Liver (tissue), 8 donors: ENCODE measurements at regions not wholly inside any gene's neighbourhood (a gene's known extent, or its start where the extent isn't known, plus 50 kb on each side); places are given as distances from the start of the nearest gene placed in this dataset.

Source experiments
- DNase-seq: peaks from one replicate; pipeline ENCODE4 v3.0.0-alpha.2; 2017; ENCODE audit warnings: low spot score
- H3K27ac ChIP-seq, 2 donors: one replicate each; pipeline ENCODE4 v1.7.0; 2013; ENCODE audit warnings: inconsistent platforms in 2 of 2, low read length in 2 of 2, control low read depth in 1 of 2, low read depth in 1 of 2, mild to moderate bottlenecking in 1 of 2
- H3K27me3 ChIP-seq, 4 donors: one replicate each; pipeline versions ENCODE4 v1.6.1 to v1.7.0; 2013; ENCODE audit warnings: low read length in 3 of 4, inconsistent platforms in 1 of 4, mild to moderate bottlenecking in 1 of 4, moderate library complexity in 1 of 4; ENCODE audit not compliant: control insufficient read depth in 4 of 4, insufficient read depth in 4 of 4
- H3K36me3 ChIP-seq, 4 donors: one replicate each; pipeline versions ENCODE4 v1.6.1 to v1.7.0; 2013; ENCODE audit warnings: low read length in 3 of 4, mild to moderate bottlenecking in 3 of 4, low read depth in 1 of 4, moderate library complexity in 1 of 4; ENCODE audit not compliant: control insufficient read depth in 4 of 4, insufficient read depth in 3 of 4
- H3K4me1 ChIP-seq, 4 donors: one replicate each; pipeline versions ENCODE4 v1.6.1 to v1.7.0; 2013; ENCODE audit warnings: low read length in 3 of 4, mild to moderate bottlenecking in 3 of 4, moderate library complexity in 1 of 4; ENCODE audit not compliant: control insufficient read depth in 4 of 4, insufficient read depth in 4 of 4
- H3K4me3 ChIP-seq, 3 donors: one replicate each; pipeline versions ENCODE4 v1.6.1 to v1.7.0; 2013; ENCODE audit warnings: low read length in 3 of 3, control low read depth in 1 of 3, low read depth in 1 of 3, mild to moderate bottlenecking in 1 of 3
- H3K9ac ChIP-seq, 2 donors: one replicate each; pipeline ENCODE4 v1.7.0; 2013; ENCODE audit warnings: low read length in 2 of 2, mild to moderate bottlenecking in 2 of 2, moderate library complexity in 2 of 2, control low read depth in 1 of 2, low read depth in 1 of 2
- H3K9me3 ChIP-seq, 4 donors: one replicate each; pipeline versions ENCODE4 v1.6.1 to v1.7.0; 2013; ENCODE audit warnings: low read length in 3 of 4; ENCODE audit not compliant: control insufficient read depth in 4 of 4
- CTCF ChIP-seq: fragments of 150-350 bp; IDR thresholded peaks from 2 replicates; pipeline ENCODE4 v1.5.1; 2017; ENCODE audit warnings: improper control_type of control experiment, low read depth, low read length; ENCODE audit not compliant: missing input control
- EGR1 ChIP-seq, 2 donors: IDR thresholded peaks; 2 replicates each; pipeline ENCODE4 v1.6.1; 2016 to 2018; ENCODE audit warnings: antibody characterized with exemption in 2 of 2, low read depth in 2 of 2
- GABPA ChIP-seq, 2 donors: IDR thresholded peaks in 1 of 2; conservative IDR thresholded peaks in 1 of 2; 2 replicates each; pipeline ENCODE4 v1.6.1; 2016; ENCODE audit warnings: antibody characterized with exemption in 2 of 2, mild to moderate bottlenecking in 1 of 2, moderate library complexity in 1 of 2
- HNF4A ChIP-seq, 2 donors: conservative IDR thresholded peaks; 2 replicates each; pipeline ENCODE4 v1.6.1; 2016; ENCODE audit warnings: antibody characterized with exemption in 2 of 2, mild to moderate bottlenecking in 2 of 2
- JUND ChIP-seq, 2 donors: IDR thresholded peaks; 2 replicates each; pipeline ENCODE4 v1.6.1; 2016; ENCODE audit warnings: antibody characterized with exemption in 2 of 2
- MAX ChIP-seq: IDR thresholded peaks from 2 replicates; pipeline ENCODE4 v1.6.1; 2016; ENCODE audit warnings: antibody characterized with exemption
- RAD21 ChIP-seq, 2 donors: IDR thresholded peaks; 2 replicates each; pipeline ENCODE4 v1.6.1; 2016; ENCODE audit warnings: antibody characterized with exemption in 2 of 2, mild to moderate bottlenecking in 2 of 2
- REST ChIP-seq: IDR thresholded peaks from 2 replicates; pipeline ENCODE4 v1.6.1; 2016; ENCODE audit warnings: antibody characterized with exemption, mild to moderate bottlenecking
- RXRA ChIP-seq, 2 donors: IDR thresholded peaks; 2 replicates each; pipeline ENCODE4 v1.6.1; 2017 to 2018; ENCODE audit warnings: antibody characterized with exemption in 2 of 2, mild to moderate bottlenecking in 1 of 2
- TAF1 ChIP-seq: conservative IDR thresholded peaks from 2 replicates; pipeline ENCODE4 v1.6.1; 2016; ENCODE audit warnings: antibody characterized with exemption, mild to moderate bottlenecking
- YY1 ChIP-seq: IDR thresholded peaks from 2 replicates; pipeline ENCODE4 v1.6.1; 2016; ENCODE audit warnings: antibody characterized with exemption, mild to moderate bottlenecking
- ZBTB33 ChIP-seq: IDR thresholded peaks from 2 replicates; pipeline ENCODE4 v1.6.1; 2016; ENCODE audit warnings: antibody characterized with exemption
- WGBS: extraction: QIAGEN DNeasy Blood & Tissue Kit; methylation state at CpG from one replicate; pipeline ENCODE4 v1.1.7; 2013; 5-methylcytosine and 5-hydroxymethylcytosine counted together
- donor health status: healthy.
- donor health status: healthy.
- donor health status: healthy.
- donor health status: healthy.
- donor health status: healthy.

- Histone ChIP-seq H3K27me3 (no peaks in the 10 kb centered on the region), H3K9ac (no peak overlapping the region), H3K4me3 (no peak overlapping the region), H3K9me3 (no peaks in the 10 kb centered on the region), H3K27ac (no peak overlapping the region), H3K4me1 (no peaks in the 10 kb centered on the region), H3K36me3 (no peaks in the 10 kb centered on the region)
- WGBS, result 79% methylated on average over 7 of the region's 7 CpGs
- TF ChIP-seq TAF1 (no peak), RAD21 (IDR thresholded peaks at IDR 0.05) (no peak), HNF4A (conservative IDR thresholded peaks at IDR 0.05) (no peak), ZBTB33 (no peak), MAX (no peak), RXRA (IDR thresholded peaks at IDR 0.05) (no peak), JUND (IDR thresholded peaks at IDR 0.05) (no peak), GABPA (IDR thresholded peaks at IDR 0.05 in 1 of 2, conservative IDR thresholded peaks at IDR 0.05 in 1 of 2) (no peak), EGR1 (IDR thresholded peaks at IDR 0.05; ENCODE audit: low read depth in 2 of 2) (no peak), CTCF (no peak), YY1 (no peak), REST (no peak)
- DNase-seq, result no peak
These were observed 206.8 kb upstream of the HABP2 start for GRCh38 chr10:113345826-113346624.

GRCh38 chr10:113347508-113347907, 205.3 kb upstream of the HABP2 start:
- no peak overlapping the region for H3K9ac ChIP-seq
- H3K27ac ChIP-seq, result no peak overlapping the region
- 62% methylated on average over 4 of the region's 4 CpGs for WGBS
- no peaks in the 10 kb centered on the region for H3K27me3 ChIP-seq
- H3K36me3 ChIP-seq, result no peaks in the 10 kb centered on the region
- TF ChIP-seq HNF4A (conservative IDR thresholded peaks at IDR 0.05) (peak in 1 of 2 donors; percentile 4), RAD21 (IDR thresholded peaks at IDR 0.05) (no peak)
- DNase-seq, result no peak
- H3K4me3 ChIP-seq, result no peak overlapping the region
- H3K9me3 ChIP-seq, result no peaks in the 10 kb centered on the region
- no peaks in the 10 kb centered on the region for H3K4me1 ChIP-seq
